ENCODE measurements at regions not wholly inside any gene's neighbourhood (a gene's known extent, or its start where the extent isn't known, plus 50 kb on each side); places are given as distances from the start of the nearest gene placed in this dataset.

DNA sequence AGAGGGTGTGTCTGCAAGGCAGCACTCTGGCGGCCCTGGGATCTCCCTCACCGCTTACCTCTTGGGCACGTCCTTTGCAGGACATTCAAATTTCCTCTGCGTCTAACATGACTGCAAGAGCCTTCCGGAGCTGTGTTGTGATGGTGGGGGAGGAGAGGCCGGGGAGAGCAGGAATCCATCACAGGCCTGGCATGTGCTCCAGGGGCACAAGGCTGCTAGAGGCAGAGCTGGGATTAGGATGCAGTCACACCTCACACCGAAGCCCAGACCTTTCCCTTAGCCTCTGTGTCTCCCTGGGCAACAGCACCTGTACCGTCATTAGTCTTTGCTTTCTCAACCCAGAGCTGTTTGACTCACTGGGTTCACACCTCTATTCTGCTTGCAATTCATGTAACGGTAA is 111.3 kb downstream of the CMPK2 start:
- no peaks in the 10 kb centered on the region for H3K9me2 ChIP-seq (replicated peaks; ENCODE audit: low read depth, low read length)
- no peaks in the 10 kb centered on the region for H3F3A ChIP-seq (ENCODE audit: low read depth)
- H3K9ac ChIP-seq (ENCODE audit: low read depth, low read length, poor library complexity, severe bottlenecking): no peak overlapping the region
- no peak for TF ChIP-seq EZH2phosphoT487 (IDR thresholded peaks at IDR 0.05; ENCODE audit: borderline replicate concordance)
- TF ChIP-seq, protein P1, sequence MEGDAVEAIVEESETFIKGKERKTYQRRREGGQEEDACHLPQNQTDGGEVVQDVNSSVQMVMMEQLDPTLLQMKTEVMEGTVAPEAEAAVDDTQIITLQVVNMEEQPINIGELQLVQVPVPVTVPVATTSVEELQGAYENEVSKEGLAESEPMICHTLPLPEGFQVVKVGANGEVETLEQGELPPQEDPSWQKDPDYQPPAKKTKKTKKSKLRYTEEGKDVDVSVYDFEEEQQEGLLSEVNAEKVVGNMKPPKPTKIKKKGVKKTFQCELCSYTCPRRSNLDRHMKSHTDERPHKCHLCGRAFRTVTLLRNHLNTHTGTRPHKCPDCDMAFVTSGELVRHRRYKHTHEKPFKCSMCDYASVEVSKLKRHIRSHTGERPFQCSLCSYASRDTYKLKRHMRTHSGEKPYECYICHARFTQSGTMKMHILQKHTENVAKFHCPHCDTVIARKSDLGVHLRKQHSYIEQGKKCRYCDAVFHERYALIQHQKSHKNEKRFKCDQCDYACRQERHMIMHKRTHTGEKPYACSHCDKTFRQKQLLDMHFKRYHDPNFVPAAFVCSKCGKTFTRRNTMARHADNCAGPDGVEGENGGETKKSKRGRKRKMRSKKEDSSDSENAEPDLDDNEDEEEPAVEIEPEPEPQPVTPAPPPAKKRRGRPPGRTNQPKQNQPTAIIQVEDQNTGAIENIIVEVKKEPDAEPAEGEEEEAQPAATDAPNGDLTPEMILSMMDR (conservative IDR thresholded peaks at IDR 0.05; ENCODE audit: low read length): no peak
- no peak overlapping the region for H3K4me2 ChIP-seq (ENCODE audit: low read depth, low read length, poor library complexity, severe bottlenecking)
- H2AFZ ChIP-seq (ENCODE audit: low read length): no peak overlapping the region
- H3K36me3 ChIP-seq (ENCODE audit: insufficient read depth, low read length): no peaks in the 10 kb centered on the region
- H3K9me3 ChIP-seq (ENCODE audit: insufficient read depth, low read depth, low read length): no peaks in the 10 kb centered on the region
- H4K20me1 ChIP-seq (ENCODE audit: insufficient read depth, low read length, poor library complexity, severe bottlenecking): no peaks in the 10 kb centered on the region
- no peak overlapping the region for H3K4me3 ChIP-seq (ENCODE audit: low read length, poor library complexity, severe bottlenecking)
- no peaks in the 10 kb centered on the region for H3K27me3 ChIP-seq (ENCODE audit: insufficient read depth, low read length, poor library complexity, severe bottlenecking)
- H3K4me1 ChIP-seq (ENCODE audit: insufficient read depth, low read length, poor library complexity, severe bottlenecking): no peaks in the 10 kb centered on the region
- H3K79me2 ChIP-seq (ENCODE audit: insufficient read depth, low read length): no peaks in the 10 kb centered on the region

DNA sequence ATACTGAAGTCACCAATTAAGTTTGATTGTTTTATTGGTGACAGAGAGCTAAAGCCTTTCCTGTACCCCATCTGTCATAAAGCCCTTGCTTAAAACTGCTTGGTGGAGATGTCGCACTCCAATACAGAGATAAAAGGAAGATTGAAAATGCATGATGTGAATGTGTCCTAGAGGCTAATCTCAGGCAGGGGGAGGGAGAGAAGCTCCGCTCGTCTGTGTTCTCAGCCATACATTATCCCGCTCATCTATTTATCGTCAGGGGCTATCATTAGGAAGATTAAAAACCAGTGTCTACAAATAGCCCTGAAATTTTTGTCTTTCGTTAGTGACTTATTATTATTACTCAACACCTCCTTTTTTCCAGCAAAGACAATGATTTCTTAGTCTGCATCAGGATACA is 110.3 kb downstream of the CMPK2 start:
- Histone ChIP-seq H3K4me1 (ENCODE audit: insufficient read depth, low read length, poor library complexity, severe bottlenecking) (no peaks in the 10 kb centered on the region), H2AFZ (ENCODE audit: low read length) (no peak overlapping the region), H3K9ac (ENCODE audit: low read depth, low read length, poor library complexity, severe bottlenecking) (no peak overlapping the region), H3K4me2 (ENCODE audit: low read depth, low read length, poor library complexity, severe bottlenecking) (no peak overlapping the region), H3K9me2 (replicated peaks; ENCODE audit: low read depth, low read length) (no peaks in the 10 kb centered on the region), H3K4me3 (ENCODE audit: low read length, poor library complexity, severe bottlenecking) (no peak overlapping the region), H4K20me1 (ENCODE audit: insufficient read depth, low read length, poor library complexity, severe bottlenecking) (no peaks in the 10 kb centered on the region), H3K79me2 (ENCODE audit: insufficient read depth, low read length) (no peaks in the 10 kb centered on the region), H3K36me3 (ENCODE audit: insufficient read depth, low read length) (no peaks in the 10 kb centered on the region), H3K27me3 (ENCODE audit: insufficient read depth, low read length, poor library complexity, severe bottlenecking) (no peaks in the 10 kb centered on the region), H3F3A (ENCODE audit: low read depth) (no peaks in the 10 kb centered on the region), H3K9me3 (ENCODE audit: insufficient read depth, low read depth, low read length) (no peaks in the 10 kb centered on the region)
- TF ChIP-seq EZH2phosphoT487 (IDR thresholded peaks at IDR 0.05; ENCODE audit: borderline replicate concordance): no peak
- TF ChIP-seq, protein P1 (conservative IDR thresholded peaks at IDR 0.05; ENCODE audit: low read length): no peak

DNA sequence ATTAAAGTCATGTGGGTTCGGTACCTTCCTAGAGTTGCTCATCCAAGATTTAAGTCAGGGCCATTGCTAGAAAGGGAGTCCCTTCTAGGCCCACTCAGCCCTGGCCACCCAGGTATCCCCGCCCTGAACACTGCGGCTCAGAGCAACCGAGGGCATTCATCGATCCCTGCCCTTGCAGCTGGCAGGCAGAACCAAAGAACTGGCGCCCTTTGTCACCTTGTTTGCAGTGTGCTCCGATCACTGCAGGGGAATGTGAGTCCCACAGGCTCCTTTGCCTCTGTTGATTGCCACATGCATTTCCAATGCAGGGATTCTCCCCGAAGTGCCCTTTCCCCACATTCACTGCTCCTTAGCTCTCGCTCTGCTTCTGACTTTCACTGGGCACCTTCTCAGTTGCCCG is 108.5 kb downstream of the CMPK2 start:
- H3K9ac ChIP-seq (ENCODE audit: low read depth, low read length, poor library complexity, severe bottlenecking): no peak overlapping the region
- H3K9me2 ChIP-seq (replicated peaks; ENCODE audit: low read depth, low read length): no peaks in the 10 kb centered on the region
- no peak overlapping the region for H3K4me3 ChIP-seq (ENCODE audit: low read length, poor library complexity, severe bottlenecking)
- no peaks in the 10 kb centered on the region for H4K20me1 ChIP-seq (ENCODE audit: insufficient read depth, low read length, poor library complexity, severe bottlenecking)
- H3K79me2 ChIP-seq (ENCODE audit: insufficient read depth, low read length): no peaks in the 10 kb centered on the region
- no peaks in the 10 kb centered on the region for H3K9me3 ChIP-seq (ENCODE audit: insufficient read depth, low read depth, low read length)
- H3K4me2 ChIP-seq (ENCODE audit: low read depth, low read length, poor library complexity, severe bottlenecking): no peak overlapping the region
- H3K36me3 ChIP-seq (ENCODE audit: insufficient read depth, low read length): no peaks in the 10 kb centered on the region
- H3K27me3 ChIP-seq (ENCODE audit: insufficient read depth, low read length, poor library complexity, severe bottlenecking): no peaks in the 10 kb centered on the region
- TF ChIP-seq, protein P1 (conservative IDR thresholded peaks at IDR 0.05; ENCODE audit: low read length): no peak
- TF ChIP-seq EZH2phosphoT487 (IDR thresholded peaks at IDR 0.05; ENCODE audit: borderline replicate concordance): no peak
- no peaks in the 10 kb centered on the region for H3K4me1 ChIP-seq (ENCODE audit: insufficient read depth, low read length, poor library complexity, severe bottlenecking)
- no peaks in the 10 kb centered on the region for H3F3A ChIP-seq (ENCODE audit: low read depth)
- H2AFZ ChIP-seq (ENCODE audit: low read length): no peak overlapping the region

All from Loucy (cell line).